GM12892 (cell line): ENCODE measurements at regions not wholly inside any gene's neighbourhood (a gene's known extent, or its start where the extent isn't known, plus 50 kb on each side); places are given as distances from the start of the nearest gene placed in this dataset.

Source experiments
- POLR2A ChIP-seq: IDR thresholded peaks from 2 replicates; pipeline ENCODE4 v1.6.1; 2011; ENCODE audit warnings: low read depth, low read length, control low read depth
- POLR2AphosphoS5 ChIP-seq: IDR thresholded peaks from 2 replicates; pipeline ENCODE4 v1.6.1; 2011; ENCODE audit warnings: low read depth, low read length, control low read depth

GRCh38 chr7:128161466-128162125 is 79.5 kb upstream of the LEP start:
- TF ChIP-seq POLR2AphosphoS5: no peak
- TF ChIP-seq POLR2A: no peak
